ENCODE measurements at regions not wholly inside any gene's neighbourhood (a gene's known extent, or its start where the extent isn't known, plus 50 kb on each side); places are given as distances from the start of the nearest gene placed in this dataset.

- H3K9me3 Mint-ChIP-seq, result peaks cover 13% of the 10 kb centered on the region
- H3K27ac Mint-ChIP-seq, result no peak overlapping the region
- H3K36me3 Mint-ChIP-seq (ENCODE audit: low read depth), result no peaks in the 10 kb centered on the region
Measured at GRCh38 chr1:217373761-217374701, 256.9 kb downstream of the GPATCH2 start.

GRCh38 chr1:217372049-217372970 is 258.6 kb downstream of the GPATCH2 start:
- Mint-ChIP-seq H3K4me3 (no peak overlapping the region), H3K27ac (no peak overlapping the region), H3K4me1 (ENCODE audit: low read depth) (peaks cover 3% of the 10 kb centered on the region), H3K9me3 (peaks cover 3% of the 10 kb centered on the region), H3K27me3 (ENCODE audit: low read depth) (no peaks in the 10 kb centered on the region), H3K36me3 (ENCODE audit: low read depth) (no peaks in the 10 kb centered on the region)

More at GRCh38 chr1:217373761-217374701, 256.9 kb downstream of the GPATCH2 start:
- Mint-ChIP-seq H3K4me1 (ENCODE audit: low read depth) (peaks cover 3% of the 10 kb centered on the region), H3K27me3 (ENCODE audit: low read depth) (no peaks in the 10 kb centered on the region), H3K4me3 (no peak overlapping the region)

GRCh38 chr1:217370757-217371156 is 260.1 kb downstream of the GPATCH2 start:
- no peaks in the 10 kb centered on the region for H3K27me3 Mint-ChIP-seq (ENCODE audit: low read depth)
- H3K36me3 Mint-ChIP-seq (ENCODE audit: low read depth), result no peaks in the 10 kb centered on the region
- peaks cover 3% of the 10 kb centered on the region for H3K4me1 Mint-ChIP-seq (ENCODE audit: low read depth)
- no peak overlapping the region for H3K27ac Mint-ChIP-seq
- H3K9me3 Mint-ChIP-seq, result no peaks in the 10 kb centered on the region
- H3K4me3 Mint-ChIP-seq, result no peak overlapping the region

- no peaks in the 10 kb centered on the region for H3K27me3 Mint-ChIP-seq (ENCODE audit: low read depth)
- no peaks in the 10 kb centered on the region for H3K9me3 Mint-ChIP-seq
- H3K27ac Mint-ChIP-seq, result no peak overlapping the region
- H3K4me3 Mint-ChIP-seq, result no peak overlapping the region
- peaks cover 3% of the 10 kb centered on the region for H3K4me1 Mint-ChIP-seq (ENCODE audit: low read depth)
- H3K36me3 Mint-ChIP-seq (ENCODE audit: low read depth), result no peaks in the 10 kb centered on the region
Measured at GRCh38 chr1:217369996-217370551, 260.8 kb downstream of the GPATCH2 start.

DNA sequence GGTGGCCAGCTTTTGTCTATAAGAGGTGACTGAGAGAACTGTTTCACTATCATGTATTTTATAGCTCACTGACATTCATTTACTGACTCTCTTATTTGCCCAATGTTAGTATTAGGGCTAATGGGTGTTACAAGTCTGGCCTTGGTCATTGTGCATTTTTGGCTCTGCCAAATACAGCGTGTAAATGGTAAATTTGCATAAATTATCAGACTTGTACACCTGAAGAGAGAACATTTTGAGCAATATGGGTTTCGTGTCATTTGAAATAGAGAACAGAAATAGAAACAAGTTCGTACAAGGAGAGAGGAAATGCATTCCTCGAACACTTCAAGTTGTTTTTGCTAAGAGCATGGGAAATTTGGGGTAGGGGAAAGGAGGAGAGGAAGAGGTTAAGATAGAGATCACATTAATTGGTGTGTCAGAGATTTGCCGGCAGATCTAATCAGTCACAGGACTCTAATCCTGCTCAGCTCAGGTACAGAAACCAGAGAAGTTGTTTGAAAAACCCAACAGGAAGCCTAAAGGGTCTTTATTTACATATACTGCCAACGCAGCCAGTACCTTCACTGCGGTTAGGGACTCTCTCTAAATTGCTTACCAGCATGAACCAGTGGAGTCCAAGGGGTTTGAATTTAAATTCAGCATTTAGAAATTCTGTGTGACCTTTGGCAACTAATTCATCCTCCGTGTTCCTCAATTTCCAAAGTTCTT is 261.5 kb downstream of the GPATCH2 start:
- no peak overlapping the region for H3K4me3 Mint-ChIP-seq
- H3K27me3 Mint-ChIP-seq (ENCODE audit: low read depth), result no peaks in the 10 kb centered on the region
- peaks cover 3% of the 10 kb centered on the region for H3K4me1 Mint-ChIP-seq (ENCODE audit: low read depth)
- H3K9me3 Mint-ChIP-seq, result no peaks in the 10 kb centered on the region
- no peak overlapping the region for H3K27ac Mint-ChIP-seq
- H3K36me3 Mint-ChIP-seq (ENCODE audit: low read depth), result no peaks in the 10 kb centered on the region

- H3K9me3 Mint-ChIP-seq, result peaks cover 5% of the 10 kb centered on the region
- H3K4me3 Mint-ChIP-seq, result no peak overlapping the region
- no peaks in the 10 kb centered on the region for H3K27me3 Mint-ChIP-seq (ENCODE audit: low read depth)
- H3K4me1 Mint-ChIP-seq (ENCODE audit: low read depth), result peaks cover under 1% of the 10 kb centered on the region
- H3K27ac Mint-ChIP-seq, result no peak overlapping the region
- no peaks in the 10 kb centered on the region for H3K36me3 Mint-ChIP-seq (ENCODE audit: low read depth)
Measured at GRCh38 chr1:217364220-217364619, 266.7 kb downstream of the GPATCH2 start.

- Mint-ChIP-seq H3K36me3 (ENCODE audit: low read depth) (no peaks in the 10 kb centered on the region), H3K9me3 (peaks cover 5% of the 10 kb centered on the region), H3K4me1 (ENCODE audit: low read depth) (no peaks in the 10 kb centered on the region), H3K4me3 (no peak overlapping the region), H3K27me3 (ENCODE audit: low read depth) (no peaks in the 10 kb centered on the region), H3K27ac (no peak overlapping the region)
Measured at GRCh38 chr1:217363319-217363718, 267.6 kb downstream of the GPATCH2 start.

DNA sequence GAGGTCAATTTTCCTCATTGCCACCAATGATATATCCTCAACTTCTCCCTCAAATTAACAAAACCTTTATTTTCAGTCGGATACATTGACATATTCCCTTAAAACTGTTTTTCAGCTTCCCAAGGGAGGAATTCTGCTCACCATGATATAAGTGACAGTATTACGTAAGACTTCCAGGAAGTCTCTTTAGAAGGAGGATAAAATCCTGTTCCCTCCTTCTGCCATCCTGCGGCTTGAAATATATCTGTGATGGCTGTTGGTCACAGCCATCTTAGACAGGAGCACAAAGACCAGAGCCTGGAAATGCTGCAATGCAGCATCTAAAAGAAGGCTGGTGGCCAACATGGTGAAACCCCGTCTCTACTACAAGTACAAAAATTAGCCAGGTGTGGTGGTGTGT is 270.4 kb downstream of the GPATCH2 start:
- no peaks in the 10 kb centered on the region for H3K4me1 Mint-ChIP-seq (ENCODE audit: low read depth)

GRCh38 chr1:217354895-217355294 is 276.0 kb downstream of the GPATCH2 start:
- no peaks in the 10 kb centered on the region for H3K27me3 Mint-ChIP-seq (ENCODE audit: low read depth)
- H3K4me3 Mint-ChIP-seq, result no peak overlapping the region
- H3K4me1 Mint-ChIP-seq (ENCODE audit: low read depth), result no peaks in the 10 kb centered on the region
- no peaks in the 10 kb centered on the region for H3K36me3 Mint-ChIP-seq (ENCODE audit: low read depth)
- H3K27ac Mint-ChIP-seq, result no peak overlapping the region
- H3K9me3 Mint-ChIP-seq, result no peaks in the 10 kb centered on the region

More for the DNA sequence above, 270.4 kb downstream of the GPATCH2 start:
- Mint-ChIP-seq H3K9me3 (peaks cover 5% of the 10 kb centered on the region), H3K27ac (no peak overlapping the region), H3K36me3 (ENCODE audit: low read depth) (no peaks in the 10 kb centered on the region), H3K4me3 (no peak overlapping the region), H3K27me3 (ENCODE audit: low read depth) (no peaks in the 10 kb centered on the region)

GRCh38 chr1:217348960-217349664 is 281.8 kb downstream of the GPATCH2 start:
- Mint-ChIP-seq H3K27ac (no peak overlapping the region), H3K27me3 (ENCODE audit: low read depth) (no peaks in the 10 kb centered on the region), H3K4me1 (ENCODE audit: low read depth) (no peaks in the 10 kb centered on the region), H3K36me3 (ENCODE audit: low read depth) (no peaks in the 10 kb centered on the region), H3K4me3 (no peak overlapping the region), H3K9me3 (no peaks in the 10 kb centered on the region)

GRCh38 chr1:217344712-217345111 is 286.2 kb downstream of the GPATCH2 start:
- Mint-ChIP-seq H3K4me1 (ENCODE audit: low read depth) (no peaks in the 10 kb centered on the region), H3K27me3 (ENCODE audit: low read depth) (no peaks in the 10 kb centered on the region), H3K27ac (no peak overlapping the region), H3K9me3 (no peaks in the 10 kb centered on the region), H3K36me3 (ENCODE audit: low read depth) (no peaks in the 10 kb centered on the region), H3K4me3 (no peak overlapping the region)

GRCh38 chr1:217343907-217344306 is 287.0 kb downstream of the GPATCH2 start:
- H3K4me1 Mint-ChIP-seq (ENCODE audit: low read depth), result no peaks in the 10 kb centered on the region
- H3K4me3 Mint-ChIP-seq, result no peak overlapping the region
- no peaks in the 10 kb centered on the region for H3K27me3 Mint-ChIP-seq (ENCODE audit: low read depth)
- no peak overlapping the region for H3K27ac Mint-ChIP-seq
- H3K9me3 Mint-ChIP-seq, result no peaks in the 10 kb centered on the region
- H3K36me3 Mint-ChIP-seq (ENCODE audit: low read depth), result no peaks in the 10 kb centered on the region

DNA sequence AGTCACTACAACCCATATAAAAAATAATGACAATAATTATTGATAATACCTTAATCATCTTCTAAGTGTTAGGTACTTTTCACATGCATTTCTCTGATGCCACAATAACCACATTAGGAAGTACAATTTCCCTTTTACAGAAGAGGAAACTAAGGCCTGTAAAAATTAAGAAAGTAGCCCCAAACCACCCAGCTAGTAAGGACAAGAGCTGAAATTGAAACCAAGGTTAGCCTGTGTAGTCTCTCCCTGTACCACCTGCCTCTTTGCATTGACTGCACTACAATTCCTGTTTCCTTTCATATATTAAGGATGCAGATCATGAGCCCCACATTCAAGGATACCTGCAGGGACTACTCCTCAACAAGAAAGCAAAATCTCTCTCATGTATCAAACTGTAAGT is 288.8 kb downstream of the GPATCH2 start:
- H3K27ac Mint-ChIP-seq, result no peak overlapping the region
- no peaks in the 10 kb centered on the region for H3K27me3 Mint-ChIP-seq (ENCODE audit: low read depth)
- H3K4me3 Mint-ChIP-seq, result no peak overlapping the region
- no peaks in the 10 kb centered on the region for H3K9me3 Mint-ChIP-seq
- H3K36me3 Mint-ChIP-seq (ENCODE audit: low read depth), result no peaks in the 10 kb centered on the region
- H3K4me1 Mint-ChIP-seq (ENCODE audit: low read depth), result no peaks in the 10 kb centered on the region
